Pons (tissue), 1 donor: ENCODE measurements at regions not wholly inside any gene's neighbourhood (a gene's known extent, or its start where the extent isn't known, plus 50 kb on each side); places are given as distances from the start of the nearest gene placed in this dataset.

Experiments
- DNase-seq: peaks from one replicate; pipeline ENCODE4 v3.0.0-alpha.2; 2016; ENCODE audit warnings: low spot score

GRCh38 chr1:173422456-173422976 is 54.6 kb upstream of the PRDX6 start:
- no peak for DNase-seq

- no peak for DNase-seq
Measured at GRCh38 chr1:173423291-173423690, 53.8 kb upstream of the PRDX6 start.

GRCh38 chr1:173424143-173424542 is 53.0 kb upstream of the PRDX6 start:
- DNase-seq, result no peak

GRCh38 chr1:173424782-173425407 is 52.2 kb upstream of the PRDX6 start:
- no peak for DNase-seq

GRCh38 chr1:173426057-173426456 is 51.1 kb upstream of the PRDX6 start:
- no peak for DNase-seq

GRCh38 chr1:173427146-173428054 is 49.7 kb upstream of the PRDX6 start:
- no peak for DNase-seq
